Prostate gland (tissue), 2 donors: ENCODE measurements at regions not wholly inside any gene's neighbourhood (a gene's known extent, or its start where the extent isn't known, plus 50 kb on each side); places are given as distances from the start of the nearest gene placed in this dataset.

Experiments used
- DNase-seq: peaks from one replicate; pipeline ENCODE4 v3.0.0-alpha.2; 2019; ENCODE audit warnings: low spot score
- H3K27ac ChIP-seq, 2 donors: fragments of 200-600 bp; sonication (generic); 2 replicates each; pipeline ENCODE4 v1.5.1; 2017 to 2019
- H3K27me3 ChIP-seq: fragments of 200-600 bp; sonication (generic); replicated peaks from 2 replicates; pipeline ENCODE4 v1.5.1; 2019; ENCODE audit not compliant: insufficient read depth
- H3K36me3 ChIP-seq, 2 donors: fragments of 200-600 bp; sonication (generic); 1 replicate in 1 of 2; 2 replicates in 1 of 2; pipeline versions ENCODE4 v1.5.1 to v1.8.1; 2017 to 2019
- H3K4me1 ChIP-seq: fragments of 200-600 bp; sonication (generic); replicated peaks from 2 replicates; pipeline ENCODE4 v1.5.1; 2019
- H3K4me3 ChIP-seq, 2 donors: fragments of 200-600 bp; sonication (generic); 2 replicates each; pipeline ENCODE4 v1.5.1; 2017 to 2019
- H3K9me3 ChIP-seq: fragments of 200-600 bp; sonication (generic); 2 replicates; pipeline ENCODE4 v1.5.1; 2017
- POLR2A ChIP-seq: fragments of 450-650 bp; IDR thresholded peaks from one replicate; pipeline ENCODE4 v1.6.1; 2016; ENCODE audit warnings: antibody characterized with exemption, mild to moderate bottlenecking
- POLR2AphosphoS5 ChIP-seq: sonication (generic); formaldehyde crosslinking; IDR thresholded peaks from one replicate; pipeline ENCODE4 v1.6.1; 2017; ENCODE audit warnings: antibody characterized with exemption
- WGBS: methylation state at CpG from one replicate; pipeline ENCODE4 v1.1.5; 2018; 5-methylcytosine and 5-hydroxymethylcytosine counted together
- intact Hi-C: fragments of 100-400 bp; cut with DNase I; formaldehyde crosslinking; loops from one replicate; pipeline ENCODE4 v1.14.2; 2022
- TF ChIP-seq, protein P1 (sequence below), 4 experiments: fragments of 200-600 bp in 2 of 4; fragments of 450-650 bp in 2 of 4; sonication (generic) in 2 of 4; IDR thresholded peaks; 1 replicate in 3 of 4; 2 replicates in 1 of 4; pipeline ENCODE4 v1.5.1; 2016 to 2019; ENCODE audit warnings: antibody characterized with exemption in 4 of 4, mild to moderate bottlenecking in 2 of 4, moderate library complexity in 2 of 4

DNA sequence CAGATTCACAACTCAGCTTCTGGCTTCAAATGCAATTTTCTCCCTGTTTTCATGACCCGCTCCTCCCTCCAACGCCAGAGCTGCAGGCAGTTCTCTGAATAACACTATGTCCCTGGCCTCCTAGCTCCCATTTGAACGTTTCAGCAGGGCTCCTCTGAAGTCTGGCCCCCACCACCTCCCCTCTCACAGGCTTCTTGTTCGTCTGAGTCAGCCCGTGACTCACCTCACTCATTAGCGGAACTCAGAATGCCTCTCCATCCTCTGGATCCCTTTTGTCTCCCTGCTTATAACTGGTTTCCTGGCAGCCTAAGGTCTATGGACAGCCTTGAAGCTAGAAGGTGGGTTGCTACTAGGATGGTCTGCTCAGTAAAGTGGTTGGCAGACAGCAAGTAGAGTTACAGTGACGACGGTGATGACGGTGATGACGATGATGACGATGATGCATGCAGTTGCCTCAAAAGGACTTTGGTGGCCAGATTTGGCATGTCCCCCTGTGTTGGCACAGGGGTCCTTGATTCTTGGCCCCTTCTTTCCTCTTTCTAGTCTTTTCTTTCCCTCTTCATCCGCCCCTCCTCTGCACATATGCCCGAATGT is 83.3 kb upstream of the MKLN1 start:
- peak; percentile 5 for TF ChIP-seq POLR2AphosphoS5
- no peak for TF ChIP-seq POLR2A
- WGBS, result 68% methylated on average over 13 of the region's 13 CpGs
- intact Hi-C loops, result no loop called here
- Histone ChIP-seq H3K27me3 (no peaks in the 10 kb centered on the region), H3K36me3 (no peaks in the 10 kb centered on the region), H3K4me1 (no peaks in the 10 kb centered on the region), H3K4me3 (no peak overlapping the region), H3K9me3 (no peaks in the 10 kb centered on the region), H3K27ac (peak overlapping the region; percentile 5 to 23)
- DNase-seq, result no peak

DNA sequence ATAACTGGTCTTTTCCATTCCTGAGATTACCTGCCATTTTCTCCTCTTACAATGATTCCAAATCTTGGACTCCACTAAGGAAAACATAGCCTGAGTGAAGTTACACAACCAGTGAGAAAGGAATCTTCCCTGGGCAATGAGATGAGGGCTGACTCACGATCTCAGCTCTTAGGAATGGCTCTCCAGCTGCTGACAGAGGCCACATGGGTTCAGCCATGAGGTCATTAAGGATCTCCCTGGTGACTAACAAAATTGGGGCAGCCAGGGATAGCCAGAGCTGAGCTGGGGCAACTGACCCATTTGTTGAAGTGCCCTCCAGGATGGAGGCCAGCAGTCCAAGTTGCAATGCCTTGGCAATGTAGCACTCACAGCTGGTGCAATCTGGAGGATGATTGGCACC is 78.7 kb upstream of the MKLN1 start:
- intact Hi-C loops, result no loop called here

DNA sequence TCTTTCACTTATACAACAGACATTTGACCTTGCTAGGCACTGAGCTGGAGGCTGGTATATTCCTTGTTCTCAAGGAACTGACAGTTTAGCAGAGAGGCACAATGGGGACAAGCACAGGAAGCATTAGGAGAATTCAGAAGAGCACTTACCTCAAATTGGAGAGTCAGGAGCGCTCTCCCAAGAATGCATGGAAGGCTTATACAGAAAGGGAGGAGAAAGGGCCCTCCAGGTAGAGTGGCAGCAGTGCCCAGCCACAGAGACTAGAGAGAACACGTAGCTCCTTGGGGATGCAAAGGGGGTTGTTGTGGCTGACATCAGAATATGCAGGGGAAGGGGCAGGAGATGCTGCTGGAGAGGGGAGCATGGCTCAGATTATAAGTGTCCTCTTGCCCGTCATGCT is 78.2 kb upstream of the MKLN1 start:
- no peaks in the 10 kb centered on the region for H3K9me3 ChIP-seq
- H3K27ac ChIP-seq, result no peak overlapping the region
- no peak overlapping the region for H3K4me3 ChIP-seq
- no peak for TF ChIP-seq POLR2AphosphoS5
- no peak for TF ChIP-seq POLR2A
- TF ChIP-seq, protein P1, sequence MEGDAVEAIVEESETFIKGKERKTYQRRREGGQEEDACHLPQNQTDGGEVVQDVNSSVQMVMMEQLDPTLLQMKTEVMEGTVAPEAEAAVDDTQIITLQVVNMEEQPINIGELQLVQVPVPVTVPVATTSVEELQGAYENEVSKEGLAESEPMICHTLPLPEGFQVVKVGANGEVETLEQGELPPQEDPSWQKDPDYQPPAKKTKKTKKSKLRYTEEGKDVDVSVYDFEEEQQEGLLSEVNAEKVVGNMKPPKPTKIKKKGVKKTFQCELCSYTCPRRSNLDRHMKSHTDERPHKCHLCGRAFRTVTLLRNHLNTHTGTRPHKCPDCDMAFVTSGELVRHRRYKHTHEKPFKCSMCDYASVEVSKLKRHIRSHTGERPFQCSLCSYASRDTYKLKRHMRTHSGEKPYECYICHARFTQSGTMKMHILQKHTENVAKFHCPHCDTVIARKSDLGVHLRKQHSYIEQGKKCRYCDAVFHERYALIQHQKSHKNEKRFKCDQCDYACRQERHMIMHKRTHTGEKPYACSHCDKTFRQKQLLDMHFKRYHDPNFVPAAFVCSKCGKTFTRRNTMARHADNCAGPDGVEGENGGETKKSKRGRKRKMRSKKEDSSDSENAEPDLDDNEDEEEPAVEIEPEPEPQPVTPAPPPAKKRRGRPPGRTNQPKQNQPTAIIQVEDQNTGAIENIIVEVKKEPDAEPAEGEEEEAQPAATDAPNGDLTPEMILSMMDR (IDR thresholded peaks at IDR 0.05), result no peak
- no peaks in the 10 kb centered on the region for H3K4me1 ChIP-seq
- intact Hi-C loops, result no loop called here
- no peak for DNase-seq
- no peaks in the 10 kb centered on the region for H3K27me3 ChIP-seq
- WGBS, result 79% methylated on average over 3 of the region's 3 CpGs
- no peaks in the 10 kb centered on the region for H3K36me3 ChIP-seq

More for the DNA sequence above, 78.7 kb upstream of the MKLN1 start:
- Histone ChIP-seq H3K27ac (no peak overlapping the region), H3K4me1 (no peaks in the 10 kb centered on the region), H3K27me3 (no peaks in the 10 kb centered on the region), H3K9me3 (no peaks in the 10 kb centered on the region), H3K36me3 (no peaks in the 10 kb centered on the region), H3K4me3 (no peak overlapping the region)
- no peak for DNase-seq
- peak; percentile 50 for TF ChIP-seq POLR2AphosphoS5
- TF ChIP-seq, protein P1 (IDR thresholded peaks at IDR 0.05), result no peak
- 19% methylated on average over 1 of the region's 1 CpG for WGBS

DNA sequence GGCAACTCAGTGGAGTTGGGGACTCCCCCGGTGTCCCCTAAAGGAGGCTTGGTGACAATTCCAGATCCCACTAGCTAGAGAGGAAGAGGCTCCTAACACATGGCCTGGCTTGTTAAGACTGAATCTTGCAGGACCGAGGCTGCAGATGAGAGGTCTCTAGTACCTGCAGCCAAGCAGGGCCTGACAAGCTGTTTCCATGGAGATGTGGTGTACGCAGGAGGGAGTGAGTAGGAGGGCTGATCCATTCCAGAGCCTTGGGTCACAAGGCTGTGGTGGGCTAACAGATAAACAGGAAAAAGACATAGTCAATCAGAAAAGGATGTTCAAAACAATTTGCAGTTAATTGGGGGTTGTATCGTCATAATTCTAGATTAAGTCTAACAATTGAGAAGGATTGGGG is 77.3 kb upstream of the MKLN1 start:
- WGBS, result 57% methylated on average over 4 of the region's 4 CpGs

DNA sequence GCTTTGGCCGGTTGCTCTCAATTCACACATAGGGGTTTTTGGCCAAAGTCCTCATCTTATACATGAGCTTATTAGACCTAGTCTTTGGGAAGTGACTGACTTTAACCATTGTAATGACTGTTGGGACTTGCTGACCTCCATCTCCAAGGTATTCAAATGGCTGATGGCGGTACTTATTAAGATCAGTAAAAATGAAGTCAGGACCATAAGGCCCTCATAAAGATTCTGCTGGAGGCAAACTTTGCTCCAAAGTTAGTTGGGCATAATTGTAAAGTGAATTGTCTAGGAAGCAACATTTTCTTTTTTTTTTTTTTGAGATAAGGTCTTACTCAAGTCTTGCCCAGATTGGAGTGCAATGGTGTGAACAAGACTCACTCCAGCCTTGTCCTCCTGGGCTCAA is 76.3 kb upstream of the MKLN1 start:
- no peaks in the 10 kb centered on the region for H3K27me3 ChIP-seq
- no peaks in the 10 kb centered on the region for H3K36me3 ChIP-seq
- 89% methylated on average over 2 of the region's 2 CpGs for WGBS
- intact Hi-C loops, result no loop called here
- H3K9me3 ChIP-seq, result no peaks in the 10 kb centered on the region
- H3K4me3 ChIP-seq, result no peak overlapping the region
- no peak overlapping the region for H3K27ac ChIP-seq
- no peaks in the 10 kb centered on the region for H3K4me1 ChIP-seq
- no peak for TF ChIP-seq POLR2AphosphoS5
- TF ChIP-seq, protein P1 (IDR thresholded peaks at IDR 0.05), result no peak
- TF ChIP-seq POLR2A, result no peak
- no peak for DNase-seq

More for the DNA sequence above, 77.3 kb upstream of the MKLN1 start:
- no peaks in the 10 kb centered on the region for H3K27me3 ChIP-seq
- no peak overlapping the region for H3K4me3 ChIP-seq
- DNase-seq, result no peak
- no peak overlapping the region for H3K27ac ChIP-seq
- intact Hi-C loops, result no loop called here
- no peak for TF ChIP-seq POLR2A
- no peak for TF ChIP-seq POLR2AphosphoS5
- TF ChIP-seq, protein P1 (IDR thresholded peaks at IDR 0.05), result no peak
- no peaks in the 10 kb centered on the region for H3K9me3 ChIP-seq
- no peaks in the 10 kb centered on the region for H3K36me3 ChIP-seq
- H3K4me1 ChIP-seq, result no peaks in the 10 kb centered on the region
